Right lobe of liver (tissue), 6 donors: ENCODE measurements at regions not wholly inside any gene's neighbourhood (a gene's known extent, or its start where the extent isn't known, plus 50 kb on each side); places are given as distances from the start of the nearest gene placed in this dataset.

Source experiments
- ATAC-seq, 4 donors: fragments of 200-7000 bp; cut with Tn5 transposase; one replicate each; pipeline ENCODE4 v1.9.1; 2020; ENCODE audit warnings: mild to moderate bottlenecking in 4 of 4, moderate library complexity in 4 of 4
- DNase-seq, 3 donors: peaks; one replicate each; pipeline ENCODE4 v3.0.0-alpha.2; 2020
- H3K27ac ChIP-seq, 3 donors: fragments of 200-600 bp; one replicate each; pipeline ENCODE4 v1.8.0; 2022
- H3K27me3 ChIP-seq, 2 donors: fragments of 200-600 bp; one replicate each; pipeline ENCODE4 v1.8.0; 2022
- H3K36me3 ChIP-seq, 4 donors: fragments of 200-600 bp; sonication (generic) in 1 of 4; one replicate each; pipeline versions ENCODE4 v1.5.1 to v1.8.0; 2017 to 2022; ENCODE audit warnings: control low read depth in 1 of 4
- H3K4me1 ChIP-seq, 4 donors: fragments of 200-600 bp; sonication (generic) in 1 of 4; one replicate each; pipeline versions ENCODE4 v1.5.1 to v1.8.0; 2017 to 2022; ENCODE audit warnings: control low read depth in 1 of 4
- H3K4me3 ChIP-seq, 3 donors: fragments of 200-600 bp; one replicate each; pipeline ENCODE4 v1.8.0; 2022
- H3K9me3 ChIP-seq, 4 donors: fragments of 200-600 bp; sonication (generic) in 1 of 4; one replicate each; pipeline versions ENCODE4 v1.5.1 to v1.8.0; 2017 to 2022; ENCODE audit warnings: control low read depth in 1 of 4
- CTCF ChIP-seq, 4 donors: fragments of 200-600 bp in 3 of 4; fragments of 450-650 bp in 1 of 4; IDR thresholded peaks; one replicate each; pipeline versions ENCODE4 v1.5.1 to v1.8.0; 2016 to 2022; ENCODE audit warnings: antibody characterized with exemption in 4 of 4, mild to moderate bottlenecking in 2 of 4
- POLR2A ChIP-seq: fragments of 450-650 bp; IDR thresholded peaks from one replicate; pipeline ENCODE4 v1.6.1; 2017; ENCODE audit warnings: antibody characterized with exemption, mild to moderate bottlenecking
- WGBS: methylation state at CpG from one replicate; pipeline ENCODE4 v1.1.6; 2018; ENCODE audit warnings: low coverage, low lambda C conversion rate; ENCODE audit not compliant: insufficient coverage; ENCODE audit errors: missing lambda C conversion rate; 5-methylcytosine and 5-hydroxymethylcytosine counted together
- intact Hi-C, 2 donors: fragments of 100-400 bp; cut with DNase I; formaldehyde crosslinking; loops; one replicate each; pipeline versions ENCODE4 v1.11.2 to v1.14.1; 2022
- donor health status: DM: no; HTN: yes; CAD: no.
- donor health status: DM: no; HTN: no; CAD: no.
- donor health status: DM: no; HTN: no; CAD: no.
- donor health status: DM: no; HTN: yes; CAD: no.
- donor health status: DM: no; HTN: yes; CAD: no.

- intact Hi-C loops: no loop called here
- WGBS: 32% methylated on average over 17 of the region's 17 CpGs
- peak; percentile 85 to 97 (median 92) for DNase-seq
- no peak overlapping the region for H3K4me3 ChIP-seq
- peak overlapping the region; percentile 38 to 80 (median 71) for H3K27ac ChIP-seq
- no peaks in the 10 kb centered on the region for H3K27me3 ChIP-seq
- ATAC-seq: peak; percentile 93 to 99 (median 96)
- H3K36me3 ChIP-seq: no peaks in the 10 kb centered on the region
- peaks cover 0 to 16% (median 8%) of the 10 kb centered on the region in 4 donors for H3K4me1 ChIP-seq
- no peaks in the 10 kb centered on the region for H3K9me3 ChIP-seq
- TF ChIP-seq CTCF (IDR thresholded peaks at IDR 0.05): no peak
- no peak for TF ChIP-seq POLR2A
These were observed 208.3 kb upstream of the SALL1 start for GRCh38 chr16:51359141-51359955.

- peaks cover 0 to 16% (median 8%) of the 10 kb centered on the region in 4 donors for H3K4me1 ChIP-seq
- intact Hi-C loops: no loop called here
- H3K36me3 ChIP-seq: no peaks in the 10 kb centered on the region
- no peak overlapping the region for H3K27ac ChIP-seq
- DNase-seq: no peak
- no peaks in the 10 kb centered on the region for H3K27me3 ChIP-seq
- H3K9me3 ChIP-seq: no peaks in the 10 kb centered on the region
- ATAC-seq: no peak
- no peak overlapping the region for H3K4me3 ChIP-seq
- TF ChIP-seq POLR2A (no peak), CTCF (IDR thresholded peaks at IDR 0.05) (no peak)
These were observed 206.8 kb upstream of the SALL1 start for GRCh38 chr16:51357839-51358238.

GRCh38 chr16:51355875-51356274 is 204.8 kb upstream of the SALL1 start:
- Histone ChIP-seq H3K9me3 (no peaks in the 10 kb centered on the region), H3K27ac (no peak overlapping the region), H3K4me3 (no peak overlapping the region), H3K27me3 (no peaks in the 10 kb centered on the region), H3K36me3 (no peaks in the 10 kb centered on the region), H3K4me1 (peaks cover 0 to 16% (median 8%) of the 10 kb centered on the region in 4 donors)
- no peak for DNase-seq
- 84% methylated on average over 6 of the region's 6 CpGs for WGBS
- TF ChIP-seq CTCF (IDR thresholded peaks at IDR 0.05): no peak
- no peak for TF ChIP-seq POLR2A
- intact Hi-C loops: no loop called here
- ATAC-seq: no peak

- WGBS: 68% methylated on average over 6 of the region's 6 CpGs
These were observed 204.1 kb upstream of the SALL1 start for GRCh38 chr16:51355195-51355594.

More at GRCh38 chr16:51355195-51355594, 204.1 kb upstream of the SALL1 start:
- Histone ChIP-seq H3K27me3 (no peaks in the 10 kb centered on the region), H3K27ac (no peak overlapping the region), H3K36me3 (no peaks in the 10 kb centered on the region), H3K4me3 (no peak overlapping the region), H3K4me1 (peaks cover 0 to 11% (median 5%) of the 10 kb centered on the region in 4 donors), H3K9me3 (no peaks in the 10 kb centered on the region)
- TF ChIP-seq POLR2A: no peak
- TF ChIP-seq CTCF (IDR thresholded peaks at IDR 0.05): no peak
- intact Hi-C loops: no loop called here
- ATAC-seq (no peak), DNase-seq (no peak)
